DND-41 (cell line): ENCODE measurements at regions not wholly inside any gene's neighbourhood (a gene's known extent, or its start where the extent isn't known, plus 50 kb on each side); places are given as distances from the start of the nearest gene placed in this dataset.

Source experiments
- ATAC-seq: fragments of 200-7000 bp; cut with Tn5 transposase; 3 replicates; pipeline ENCODE4 v1.9.1; 2021; ENCODE audit warnings: low read depth; ENCODE audit not compliant: insufficient read depth
- DNase-seq: peaks from one replicate; pipeline ENCODE4 v3.0.0-alpha.2; 2020
- H2AFZ ChIP-seq: 2 replicates; pipeline ENCODE4 v1.6.0; 2012; ENCODE audit warnings: low read depth, low read length
- H3K27ac ChIP-seq: 2 replicates; pipeline ENCODE4 v1.5.1; 2012; ENCODE audit warnings: low read length, inconsistent platforms
- H3K27me3 ChIP-seq: fragments of 200-600 bp; sonication (generic); 2 replicates; pipeline ENCODE4 v1.6.0; 2012; ENCODE audit warnings: low read length, mild to moderate bottlenecking, inconsistent platforms; ENCODE audit not compliant: insufficient read depth, poor library complexity
- H3K36me3 ChIP-seq: 2 replicates; pipeline ENCODE4 v1.5.1; 2012; ENCODE audit warnings: low read length, inconsistent platforms; ENCODE audit not compliant: insufficient read depth
- H3K4me1 ChIP-seq: 2 replicates; pipeline ENCODE4 v1.5.1; 2012; ENCODE audit warnings: mild to moderate bottlenecking, low read length; ENCODE audit not compliant: insufficient read depth
- H3K4me2 ChIP-seq: 2 replicates; pipeline ENCODE4 v1.6.0; 2012; ENCODE audit warnings: mild to moderate bottlenecking, moderate library complexity, low read length, inconsistent platforms; ENCODE audit not compliant: insufficient read depth
- H3K4me3 ChIP-seq, 2 experiments: fragments of 200-600 bp in 1 of 2; shearing (Covaris generic) in 1 of 2; 2 replicates each; pipeline ENCODE4 v1.5.1; 2012 to 2016; ENCODE audit warnings: inconsistent platforms in 2 of 2, low read length in 2 of 2, mild to moderate bottlenecking in 2 of 2, low read depth in 1 of 2, moderate library complexity in 1 of 2
- H3K79me2 ChIP-seq: 2 replicates; pipeline ENCODE4 v1.6.0; 2012; ENCODE audit warnings: low read length, inconsistent platforms; ENCODE audit not compliant: insufficient read depth
- H3K9ac ChIP-seq: 2 replicates; pipeline ENCODE4 v1.6.0; 2012; ENCODE audit warnings: low read depth, mild to moderate bottlenecking, inconsistent platforms, low read length, moderate library complexity
- H3K9me3 ChIP-seq: 2 replicates; pipeline ENCODE4 v1.5.1; 2012; ENCODE audit warnings: low read length, moderate library complexity, mild to moderate bottlenecking, inconsistent platforms; ENCODE audit not compliant: insufficient read depth, severe bottlenecking
- H4K20me1 ChIP-seq: 2 replicates; pipeline ENCODE4 v1.6.0; 2012; ENCODE audit warnings: low read length; ENCODE audit not compliant: insufficient read depth
- EZH2 ChIP-seq: IDR thresholded peaks from 3 replicates; pipeline ENCODE4 v1.6.1; 2012; ENCODE audit warnings: borderline replicate concordance, low read depth, mild to moderate bottlenecking, moderate library complexity, low read length, inconsistent platforms; ENCODE audit not compliant: severe bottlenecking
- TF ChIP-seq, protein P1 (sequence below): IDR thresholded peaks from 2 replicates; pipeline ENCODE4 v1.5.1; 2012; ENCODE audit warnings: borderline replicate concordance, low read length, moderate library complexity, mild to moderate bottlenecking; ENCODE audit not compliant: poor library complexity, severe bottlenecking; ENCODE audit errors: extremely low read depth

DNA sequence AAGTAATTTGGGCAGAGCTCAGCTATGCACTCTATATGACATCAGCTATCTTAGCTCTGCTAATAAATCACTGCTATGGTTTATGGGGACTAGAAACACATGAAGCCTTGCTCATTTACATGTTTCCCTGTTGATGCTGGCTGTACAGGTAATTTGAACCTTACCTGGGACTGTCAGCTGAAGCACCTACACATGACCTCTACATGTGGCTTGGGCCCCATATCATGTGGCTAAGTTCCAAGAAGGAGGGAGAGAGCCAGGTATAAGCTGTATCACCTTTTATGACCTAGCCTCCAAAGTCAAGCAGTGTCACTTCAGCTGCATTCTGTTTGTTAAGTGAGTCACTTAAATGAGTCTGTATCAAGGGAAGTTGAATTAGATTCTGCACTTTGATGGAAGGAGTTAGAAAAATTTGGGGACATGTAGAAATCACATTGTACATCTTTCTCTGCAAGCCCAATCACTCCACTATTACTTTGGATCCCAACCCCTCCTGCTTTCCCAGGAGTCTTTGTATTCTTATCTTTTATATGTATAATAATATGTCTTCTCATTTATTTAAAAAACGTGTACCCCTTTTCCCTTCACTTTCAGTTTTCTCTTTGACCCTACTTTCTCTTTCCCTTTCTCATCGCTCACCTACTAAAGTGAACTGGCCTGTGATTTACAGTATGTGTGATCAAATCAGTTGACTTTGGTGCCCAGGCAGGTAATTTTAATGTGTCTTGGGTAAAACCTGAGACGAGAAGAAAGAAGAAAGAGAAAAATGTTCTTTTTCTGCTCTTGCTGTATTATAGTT, 53.4 kb upstream of the PRKACB start:
- peak; percentile 45; the same call in 1 of the 3 replicates for ATAC-seq
- H3K4me1 ChIP-seq = no peaks in the 10 kb centered on the region; the same call in 1 of the 2 replicates
- H3K4me2 ChIP-seq = no peak overlapping the region
- no peak for TF ChIP-seq EZH2
- peaks cover 4% of the 10 kb centered on the region; the same call in 1 of the 2 replicates for H3K79me2 ChIP-seq
- H4K20me1 ChIP-seq = no peaks in the 10 kb centered on the region; the same call in 1 of the 2 replicates
- no peak overlapping the region for H2AFZ ChIP-seq
- no peak for DNase-seq
- no peak overlapping the region for H3K4me3 ChIP-seq
- no peaks in the 10 kb centered on the region for H3K9me3 ChIP-seq
- no peaks in the 10 kb centered on the region for H3K27me3 ChIP-seq
- H3K27ac ChIP-seq = no peak overlapping the region
- no peak overlapping the region for H3K9ac ChIP-seq
- peaks cover 4% of the 10 kb centered on the region; the same call in 1 of the 2 replicates for H3K36me3 ChIP-seq

DNA sequence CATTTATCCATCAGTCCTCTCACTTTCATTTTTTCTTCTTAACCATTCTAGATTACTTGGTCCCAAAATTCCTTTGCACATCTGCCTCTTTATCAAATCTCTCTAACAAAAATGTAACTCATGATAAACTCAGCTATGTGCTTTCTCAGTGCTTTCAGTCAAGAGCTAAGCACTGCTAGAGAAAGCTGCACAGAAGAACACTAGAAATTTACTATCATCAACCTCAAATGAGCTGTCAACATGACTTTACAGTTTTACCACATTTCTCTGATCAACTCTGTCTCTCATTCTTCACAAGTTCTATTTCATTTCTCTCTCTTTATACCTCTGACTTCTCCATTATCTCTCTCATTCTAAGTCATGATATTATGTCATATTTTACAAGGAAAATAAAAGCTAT, 54.2 kb upstream of the PRKACB start:
- H3K9me3 ChIP-seq = no peaks in the 10 kb centered on the region
- H4K20me1 ChIP-seq = no peaks in the 10 kb centered on the region; the same call in 1 of the 2 replicates
- H3K79me2 ChIP-seq = peaks cover 2% of the 10 kb centered on the region; the same call in 1 of the 2 replicates
- peaks cover 6% of the 10 kb centered on the region; the same call in 1 of the 2 replicates for H3K36me3 ChIP-seq
- H3K27ac ChIP-seq = no peak overlapping the region
- TF ChIP-seq, protein P1, sequence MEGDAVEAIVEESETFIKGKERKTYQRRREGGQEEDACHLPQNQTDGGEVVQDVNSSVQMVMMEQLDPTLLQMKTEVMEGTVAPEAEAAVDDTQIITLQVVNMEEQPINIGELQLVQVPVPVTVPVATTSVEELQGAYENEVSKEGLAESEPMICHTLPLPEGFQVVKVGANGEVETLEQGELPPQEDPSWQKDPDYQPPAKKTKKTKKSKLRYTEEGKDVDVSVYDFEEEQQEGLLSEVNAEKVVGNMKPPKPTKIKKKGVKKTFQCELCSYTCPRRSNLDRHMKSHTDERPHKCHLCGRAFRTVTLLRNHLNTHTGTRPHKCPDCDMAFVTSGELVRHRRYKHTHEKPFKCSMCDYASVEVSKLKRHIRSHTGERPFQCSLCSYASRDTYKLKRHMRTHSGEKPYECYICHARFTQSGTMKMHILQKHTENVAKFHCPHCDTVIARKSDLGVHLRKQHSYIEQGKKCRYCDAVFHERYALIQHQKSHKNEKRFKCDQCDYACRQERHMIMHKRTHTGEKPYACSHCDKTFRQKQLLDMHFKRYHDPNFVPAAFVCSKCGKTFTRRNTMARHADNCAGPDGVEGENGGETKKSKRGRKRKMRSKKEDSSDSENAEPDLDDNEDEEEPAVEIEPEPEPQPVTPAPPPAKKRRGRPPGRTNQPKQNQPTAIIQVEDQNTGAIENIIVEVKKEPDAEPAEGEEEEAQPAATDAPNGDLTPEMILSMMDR = no peak
- TF ChIP-seq EZH2 = no peak
- H2AFZ ChIP-seq = no peak overlapping the region
- no peak overlapping the region for H3K4me3 ChIP-seq
- DNase-seq (no peak), ATAC-seq (no peak)
- no peaks in the 10 kb centered on the region for H3K27me3 ChIP-seq
- no peak overlapping the region for H3K4me2 ChIP-seq
- no peaks in the 10 kb centered on the region; the same call in 1 of the 2 replicates for H3K4me1 ChIP-seq
- H3K9ac ChIP-seq = no peak overlapping the region

DNA sequence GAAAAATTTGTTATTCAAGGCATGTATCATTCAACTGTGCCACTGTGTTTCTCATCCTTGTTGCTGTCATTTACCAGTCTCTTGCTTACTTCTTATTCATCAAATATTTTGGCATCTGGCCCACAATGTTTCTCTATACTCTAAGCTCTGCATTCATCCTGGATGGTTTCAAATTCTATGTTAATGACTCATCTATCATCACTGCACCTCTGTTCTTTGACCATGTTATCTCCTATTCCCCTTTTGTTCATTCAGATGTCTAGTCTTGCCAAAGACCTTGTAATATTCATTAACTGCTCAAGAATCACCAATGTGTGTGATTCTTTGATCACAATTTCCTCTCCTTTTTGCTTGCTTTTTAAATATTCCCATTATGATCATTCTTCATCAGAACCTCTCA, 54.6 kb upstream of the PRKACB start:
- Histone ChIP-seq H3K9me3 (no peaks in the 10 kb centered on the region), H2AFZ (no peak overlapping the region), H3K79me2 (no peaks in the 10 kb centered on the region; the same call in 1 of the 2 replicates), H3K4me3 (no peak overlapping the region), H3K27ac (no peak overlapping the region), H3K27me3 (no peaks in the 10 kb centered on the region), H3K9ac (no peak overlapping the region), H4K20me1 (no peaks in the 10 kb centered on the region; the same call in 1 of the 2 replicates), H3K4me1 (no peaks in the 10 kb centered on the region; the same call in 1 of the 2 replicates), H3K4me2 (no peak overlapping the region), H3K36me3 (peaks cover 6% of the 10 kb centered on the region; the same call in 1 of the 2 replicates)
- DNase-seq (no peak), ATAC-seq (no peak)
- no peak for TF ChIP-seq EZH2
- TF ChIP-seq, protein P1 = no peak

DNA sequence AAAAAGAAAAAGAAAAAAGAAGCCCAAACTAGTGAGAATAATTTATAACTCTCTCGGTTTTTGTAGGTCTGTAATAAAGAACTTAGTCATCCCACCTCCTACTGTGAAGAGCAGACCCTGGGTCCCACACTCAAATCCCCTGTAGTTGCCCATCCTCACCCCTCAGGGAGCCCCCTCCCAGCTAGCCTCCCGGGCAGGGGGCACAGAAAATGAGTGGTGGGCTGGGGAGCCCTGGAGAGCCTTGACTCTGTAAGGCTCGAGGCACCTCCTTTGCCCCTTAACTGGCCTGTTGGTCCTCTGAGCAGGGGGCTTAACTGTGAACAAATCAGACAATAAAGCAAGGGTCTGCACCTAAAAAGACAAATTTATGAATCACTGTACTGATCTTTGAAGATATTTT, 57.5 kb upstream of the PRKACB start:
- H4K20me1 ChIP-seq = no peaks in the 10 kb centered on the region; the same call in 1 of the 2 replicates
- no peak overlapping the region for H3K4me3 ChIP-seq
- ATAC-seq = no peak
- no peak for DNase-seq
- H3K27me3 ChIP-seq = no peaks in the 10 kb centered on the region
- no peaks in the 10 kb centered on the region for H3K9me3 ChIP-seq
- peaks cover 15% of the 10 kb centered on the region for H3K79me2 ChIP-seq
- H3K36me3 ChIP-seq = peaks cover 6% of the 10 kb centered on the region; the same call in 1 of the 2 replicates
- H2AFZ ChIP-seq = no peak overlapping the region
- H3K4me2 ChIP-seq = no peak overlapping the region
- no peak overlapping the region for H3K27ac ChIP-seq
- no peak for TF ChIP-seq EZH2
- TF ChIP-seq, protein P1 = no peak
- H3K4me1 ChIP-seq = no peaks in the 10 kb centered on the region; the same call in 1 of the 2 replicates
- no peak overlapping the region for H3K9ac ChIP-seq
